ENCODE measurements at regions not wholly inside any gene's neighbourhood (a gene's known extent, or its start where the extent isn't known, plus 50 kb on each side); places are given as distances from the start of the nearest gene placed in this dataset.
"Not testable (repeated sequence)": the region's sequence is repeated elsewhere in the genome, so short reads cannot be mapped to it uniquely, and the experiment has no call there.

DNA sequence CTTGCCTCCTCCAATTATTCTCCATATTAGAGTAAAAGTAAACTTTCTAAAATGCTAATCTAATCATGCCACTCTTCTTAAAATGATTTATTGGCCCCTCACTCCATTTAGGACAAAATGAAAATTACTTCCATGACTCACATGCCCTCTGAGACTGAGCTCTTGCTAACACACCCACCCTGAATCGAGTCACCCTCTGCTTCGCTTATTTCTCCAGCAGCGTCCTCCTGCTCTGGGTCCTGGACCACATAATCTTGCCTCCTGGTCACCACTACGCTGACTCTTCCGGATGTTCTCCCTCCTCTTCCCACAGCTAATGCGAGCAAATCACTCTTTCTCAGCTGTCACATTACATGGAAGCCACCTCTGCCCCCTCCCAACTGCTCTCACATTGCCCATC is 384.0 kb upstream of the FZD8 start:
- DNase-seq = no peak

DNA sequence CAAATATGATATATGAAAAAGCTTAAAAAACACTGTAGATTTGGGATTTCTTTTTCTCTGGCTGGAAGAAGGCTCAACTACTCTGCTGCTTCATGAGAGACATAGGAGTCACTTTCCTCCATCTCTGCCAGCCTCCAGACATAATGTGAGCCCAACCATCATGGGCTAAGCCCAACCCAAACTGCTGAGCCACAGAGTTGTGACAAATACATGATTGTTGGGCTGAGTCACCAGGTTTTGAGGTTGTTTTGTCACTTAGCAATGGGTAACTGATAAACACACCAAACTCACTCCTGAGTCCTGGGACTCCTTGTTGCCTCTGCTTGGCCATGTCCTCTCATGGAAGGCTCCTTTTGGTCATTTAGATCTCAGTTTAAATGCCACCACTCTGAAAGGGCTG is 381.8 kb upstream of the FZD8 start:
- no peak for DNase-seq

DNA sequence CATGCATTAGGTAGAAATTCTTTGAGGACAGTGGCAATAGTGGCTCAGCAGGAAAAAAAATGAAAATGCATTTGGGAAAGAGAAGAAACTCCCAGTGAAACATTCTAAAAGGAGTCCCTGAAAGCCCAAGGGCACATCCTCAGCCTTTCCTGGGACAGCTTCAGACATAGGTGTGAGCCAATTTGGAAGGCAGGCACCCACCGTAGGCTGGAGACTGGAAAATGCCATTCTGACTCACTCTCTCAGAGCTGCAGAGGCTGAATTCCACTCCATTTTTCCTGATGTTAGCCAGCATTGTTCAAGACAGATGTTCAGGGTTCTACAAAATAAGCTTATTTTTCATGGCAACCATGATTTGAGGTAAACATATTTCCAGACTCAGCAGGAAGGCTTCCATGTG is 379.0 kb upstream of the FZD8 start:
- DNase-seq = no peak

DNA sequence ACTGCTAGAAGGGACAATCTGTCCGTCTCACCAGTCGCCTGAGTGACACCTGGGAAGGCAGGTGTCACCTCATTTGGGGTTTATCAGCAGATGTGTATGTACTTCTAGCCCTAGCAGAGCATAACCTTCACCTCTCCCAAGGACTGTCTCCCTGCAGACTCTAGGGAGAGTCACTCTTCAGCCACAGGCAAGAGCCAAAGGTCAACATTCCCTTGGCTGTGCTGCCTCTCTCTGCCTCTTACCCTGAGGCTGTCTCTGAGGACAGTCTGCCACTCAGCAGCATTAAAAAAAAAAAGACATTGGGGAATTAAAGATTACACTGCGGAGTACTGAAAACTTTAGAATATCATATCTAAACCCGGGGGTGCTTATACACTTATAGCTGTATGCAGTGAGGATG is 377.7 kb upstream of the FZD8 start:
- no peak for DNase-seq

DNA sequence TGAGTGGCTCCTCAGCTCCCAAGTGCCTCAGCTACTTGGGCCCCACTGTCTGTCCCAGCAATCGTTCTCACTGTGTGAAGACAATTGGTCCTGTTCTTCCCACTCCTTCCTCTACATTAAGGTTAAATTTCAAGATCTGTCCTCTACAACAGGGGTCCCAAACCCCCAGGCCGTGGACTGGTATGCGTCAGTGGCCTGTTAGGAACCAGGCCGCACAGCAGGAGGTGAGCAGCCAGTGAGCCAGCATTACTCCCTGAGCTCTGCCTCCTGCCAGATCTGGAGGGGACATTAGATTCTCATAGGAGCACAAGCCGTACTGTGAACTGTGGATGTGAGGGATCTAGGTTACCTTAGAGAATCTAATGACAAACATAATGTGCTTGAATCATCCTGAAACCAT is 376.9 kb upstream of the FZD8 start:
- no peak for DNase-seq

DNA sequence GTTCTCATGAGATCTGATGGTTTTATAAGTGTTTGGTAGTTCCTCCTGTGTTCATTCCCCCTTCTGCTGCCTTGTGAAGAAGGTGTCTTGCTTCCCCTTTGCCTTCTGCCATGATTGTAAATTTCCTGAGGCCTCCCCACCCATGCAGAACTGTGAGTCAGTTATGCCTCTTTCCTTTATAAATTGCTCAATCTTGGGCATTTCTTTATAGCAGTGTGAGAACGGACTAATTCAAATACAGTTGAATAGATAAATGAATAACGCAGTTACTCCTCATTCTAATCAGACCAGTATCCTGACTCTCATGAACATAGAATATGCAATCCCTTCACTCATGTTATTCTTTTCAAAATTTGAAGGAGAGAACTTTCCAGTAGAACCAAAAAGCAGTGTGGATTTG is 375.0 kb upstream of the FZD8 start:
- no peak for DNase-seq

DNA sequence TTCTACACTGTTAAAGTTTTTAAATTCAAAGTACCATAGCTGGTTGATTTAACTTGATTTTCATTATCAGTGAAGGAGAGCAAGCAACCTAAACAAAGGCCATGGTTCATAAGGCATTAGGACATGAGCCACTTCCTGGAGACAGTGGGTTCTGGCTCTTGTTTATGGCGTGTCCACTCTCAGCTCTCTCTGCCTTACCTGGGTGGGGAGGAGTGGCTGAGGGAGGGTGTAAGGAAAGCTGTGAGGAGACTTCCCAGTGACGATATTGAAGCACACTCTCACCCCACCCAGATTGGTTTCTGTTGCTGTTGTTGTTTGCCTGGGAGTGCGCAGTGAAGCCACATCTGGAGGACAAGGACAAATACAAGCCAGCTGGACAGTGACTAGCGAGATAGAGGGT is 365.3 kb upstream of the FZD8 start:
- no peak for DNase-seq

DNA sequence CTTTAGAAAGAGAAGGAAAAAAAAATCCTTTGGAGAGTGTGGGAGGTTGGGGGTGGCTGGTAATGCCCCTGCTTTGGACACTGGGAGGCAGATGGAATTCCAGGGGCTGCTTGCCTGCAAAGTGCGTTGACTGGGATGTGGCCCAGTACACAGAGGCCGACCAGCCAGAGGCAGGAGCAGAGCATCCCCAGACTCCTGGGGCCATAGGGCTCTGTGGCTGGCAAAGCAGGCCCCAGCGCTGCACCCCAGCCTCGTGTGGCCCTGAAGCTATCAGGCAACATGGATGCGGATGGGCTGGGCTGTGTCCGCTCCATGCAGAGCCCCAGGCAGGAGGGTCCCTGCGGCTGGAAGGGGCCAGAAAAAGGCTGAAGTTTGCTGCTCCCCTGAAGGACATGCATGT is 361.6 kb upstream of the FZD8 start:
- DNase-seq = no peak

DNA sequence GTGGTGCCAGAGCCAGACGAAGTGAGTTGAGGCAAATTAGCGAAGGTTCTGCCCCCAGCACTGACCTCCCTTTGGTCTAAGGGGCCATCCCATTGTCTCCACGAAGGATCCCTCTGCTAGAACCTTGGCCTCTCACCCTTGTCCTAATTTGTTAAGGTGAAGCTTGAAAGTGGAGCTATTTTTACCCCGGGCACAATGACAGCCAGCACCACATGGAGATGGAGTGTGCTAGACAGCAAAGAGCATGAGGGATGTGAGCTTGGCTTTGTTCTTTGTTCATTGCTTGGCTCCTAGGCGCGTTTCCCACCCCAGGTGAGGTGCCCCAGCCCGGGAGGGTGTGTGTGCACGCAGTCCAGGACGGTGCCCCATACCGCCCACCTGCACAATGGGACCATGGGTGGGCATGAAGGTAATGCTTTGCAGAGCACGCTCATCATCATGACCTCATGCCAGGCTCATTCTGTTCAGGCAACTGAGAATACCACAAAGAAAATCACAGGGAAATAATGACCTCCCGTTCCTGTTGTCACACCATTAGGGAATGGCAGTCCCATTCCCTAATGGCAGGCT is 361.0 kb upstream of the FZD8 start:
- no peak for DNase-seq

DNA sequence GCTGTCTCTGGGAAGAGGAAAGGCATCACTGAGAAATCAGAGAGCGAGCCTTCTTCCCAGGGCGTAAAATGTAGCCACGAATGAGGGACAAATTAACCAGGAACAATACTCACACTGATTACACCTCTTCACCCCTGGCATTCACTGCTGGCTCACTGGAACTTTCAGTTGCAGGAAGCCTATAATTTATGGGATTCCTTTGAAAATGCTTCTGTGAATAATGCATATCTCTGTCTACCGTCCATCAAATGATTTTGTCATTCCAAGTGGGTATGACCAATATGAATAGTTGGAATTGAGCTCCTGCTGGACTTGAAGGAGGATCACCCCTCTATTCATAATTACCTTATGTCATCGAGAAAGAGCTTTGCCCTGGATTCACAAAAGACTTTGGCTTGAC is 360.3 kb upstream of the FZD8 start:
- DNase-seq = no peak

DNA sequence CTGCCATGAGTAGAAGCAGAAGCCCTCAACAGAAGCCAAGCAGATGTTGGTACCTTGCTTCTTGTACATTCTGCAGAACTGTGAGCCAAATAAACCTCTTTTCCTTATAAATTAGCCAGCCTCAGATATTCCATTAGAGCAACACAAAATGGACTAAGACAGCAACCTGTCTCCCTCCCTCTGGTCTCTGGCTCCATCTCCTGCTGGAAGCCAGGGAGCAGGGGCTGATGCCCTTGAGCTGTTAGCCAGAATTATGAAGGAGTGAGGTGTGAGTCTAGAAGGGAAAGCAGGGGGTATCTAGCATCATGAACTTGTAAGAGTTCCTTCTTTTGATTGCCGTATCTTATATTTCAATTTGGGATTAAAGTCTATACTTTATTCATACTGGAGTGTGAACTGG is 358.7 kb upstream of the FZD8 start:
- DNase-seq = not testable (repeated sequence)

DNA sequence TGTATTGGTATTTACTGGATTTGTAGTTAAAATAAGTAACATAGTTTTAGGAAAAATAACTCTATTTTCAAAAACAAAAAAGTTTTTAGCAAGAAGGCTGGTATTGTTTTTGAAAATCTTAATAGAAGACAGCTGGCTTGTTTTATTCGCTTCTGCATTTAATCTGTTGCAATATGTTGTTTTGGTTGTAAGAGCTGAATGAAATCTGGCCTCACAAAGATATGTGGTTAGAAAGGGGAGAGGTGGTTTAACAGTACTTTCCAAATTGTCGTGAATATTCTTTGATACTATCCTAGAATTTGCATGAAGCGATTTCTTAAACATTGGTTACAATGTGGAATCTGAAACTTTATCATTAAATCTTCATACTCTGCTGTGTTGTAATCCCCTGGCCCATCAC is 355.9 kb upstream of the FZD8 start:
- DNase-seq = no peak

DNA sequence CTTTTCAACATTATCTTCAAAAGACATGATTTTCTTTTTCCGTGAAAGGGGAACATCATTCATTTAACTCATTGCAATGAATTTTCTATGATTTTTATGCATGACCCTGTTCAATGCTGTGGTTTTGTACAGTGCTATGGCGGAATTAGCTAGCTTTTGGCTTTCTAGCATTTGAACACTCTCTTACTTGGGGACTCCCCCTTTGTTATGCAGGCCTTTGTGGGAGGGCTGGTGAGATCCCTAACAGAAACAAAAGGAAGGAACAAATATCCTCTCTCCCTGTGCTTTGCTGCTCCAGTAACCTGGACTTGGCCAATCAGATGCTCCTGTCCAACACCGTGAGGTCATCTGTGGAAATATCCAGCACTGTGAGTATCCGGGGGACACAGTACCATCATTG is 353.4 kb upstream of the FZD8 start:
- DNase-seq = no peak

DNA sequence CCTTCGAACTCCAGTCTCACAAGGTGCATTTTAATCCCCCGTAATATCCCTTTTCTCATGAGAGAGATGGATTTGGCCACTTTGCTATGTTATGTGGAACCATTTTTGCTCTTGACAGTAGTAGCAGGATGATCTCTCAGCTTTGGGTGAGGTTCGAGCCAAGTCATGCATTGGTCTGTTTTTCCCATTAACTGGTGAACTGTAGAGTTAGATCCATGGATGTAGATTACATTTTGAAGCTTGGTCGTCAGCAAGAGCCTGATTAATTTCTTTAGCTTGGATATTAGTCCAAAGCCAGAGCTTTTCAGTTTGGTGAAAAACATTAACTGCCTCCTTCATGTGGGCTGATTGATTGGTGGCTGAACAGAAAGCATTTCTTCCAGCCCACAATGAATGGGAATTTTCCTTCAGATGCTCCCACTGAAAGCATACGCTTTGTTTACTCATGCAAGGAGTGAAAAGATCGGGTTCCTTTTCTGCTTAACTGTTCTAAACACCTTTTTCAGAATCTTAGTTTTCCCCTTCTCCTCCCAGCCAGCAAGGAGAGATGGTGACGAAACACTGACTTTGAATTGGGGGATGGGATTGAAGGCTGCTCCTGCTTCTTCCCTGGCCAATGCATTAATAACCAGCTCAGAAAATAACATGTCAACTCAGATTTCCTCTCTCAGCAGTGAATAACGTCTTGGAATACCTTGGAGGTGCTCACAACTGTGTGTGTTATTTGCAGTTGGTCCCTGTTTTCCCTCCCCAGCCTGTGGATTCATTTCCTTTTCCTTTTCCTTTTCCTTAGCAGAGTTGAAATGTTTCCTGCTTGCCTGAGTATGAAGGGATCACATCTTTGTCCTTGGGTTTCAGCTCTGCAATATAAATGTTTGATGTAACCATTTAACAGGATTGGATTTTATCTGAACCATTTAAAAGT is 351.8 kb upstream of the FZD8 start:
- DNase-seq = no peak

DNA sequence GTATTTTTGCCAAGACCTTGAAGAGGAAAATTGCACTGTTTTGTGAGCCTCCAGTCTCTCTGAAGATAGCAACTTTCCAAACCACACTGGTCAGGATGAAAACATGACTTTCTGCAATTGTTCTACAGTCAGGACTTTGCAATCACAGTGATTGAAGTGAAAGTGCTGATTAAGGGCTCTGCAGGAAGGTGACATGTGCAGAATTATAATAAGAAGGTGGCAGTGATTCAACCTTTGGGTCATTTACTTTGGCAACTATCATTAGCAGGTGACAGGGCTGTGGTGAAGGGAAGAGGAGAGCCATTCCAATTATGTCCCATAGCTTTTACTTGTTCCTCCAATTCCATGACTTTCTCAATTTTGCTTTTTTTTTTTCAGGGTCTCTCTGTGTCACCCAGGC is 350.0 kb upstream of the FZD8 start:
- no peak for DNase-seq

DNA sequence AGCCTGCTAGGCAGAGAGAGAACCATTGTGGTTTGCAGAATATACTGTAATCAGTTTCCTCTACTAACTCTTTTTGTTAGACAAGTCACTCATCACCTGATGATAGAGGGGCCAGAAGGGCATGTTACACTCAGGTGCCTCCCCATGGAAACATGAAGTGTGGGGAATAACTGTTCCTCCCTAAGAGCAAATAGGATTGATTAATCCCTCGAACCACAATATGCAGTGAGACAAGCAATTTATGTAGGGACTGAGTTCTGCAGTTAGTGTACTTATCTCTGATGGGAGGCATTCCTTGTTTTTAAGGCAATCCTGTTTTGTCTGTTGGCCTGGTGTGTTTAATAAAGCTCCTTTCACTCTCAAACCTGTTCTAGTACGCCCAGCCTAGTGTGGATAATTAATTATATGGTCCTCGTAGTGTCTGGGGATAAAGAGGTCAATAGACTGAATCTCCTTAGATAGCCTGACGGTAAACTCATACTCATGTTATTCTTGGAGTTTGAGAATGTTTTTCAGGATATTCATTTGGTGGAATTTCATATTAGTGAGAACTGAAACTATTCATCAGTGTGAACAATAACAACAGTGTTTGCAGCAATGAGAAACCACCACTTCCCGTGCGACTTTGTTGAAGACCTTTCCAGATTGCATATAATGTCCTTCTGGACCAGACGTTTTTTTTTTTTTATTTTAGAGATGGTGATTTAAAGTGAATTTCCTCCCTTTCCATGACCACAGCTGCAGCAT is 344.8 kb upstream of the FZD8 start:
- DNase-seq = no peak

DNA sequence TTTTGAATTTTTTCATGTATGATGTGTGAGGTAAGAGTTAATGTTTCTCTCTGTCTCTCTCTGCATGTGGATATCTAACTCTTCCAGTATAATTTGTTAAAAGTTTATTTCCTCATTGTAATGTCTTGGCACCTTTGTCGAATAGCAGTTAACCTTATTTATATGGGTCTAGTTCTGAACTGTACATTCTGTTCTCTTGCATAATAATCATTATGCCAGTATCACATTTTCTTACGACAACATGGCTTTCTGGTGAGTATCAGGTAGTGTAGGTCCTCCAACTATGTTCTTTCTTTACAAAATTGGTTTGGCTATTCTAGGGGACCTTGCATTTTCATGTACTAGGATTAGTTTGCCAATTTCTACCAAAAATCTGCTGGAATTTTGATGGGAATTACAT is 337.0 kb upstream of the FZD8 start:
- no peak for DNase-seq

DNA sequence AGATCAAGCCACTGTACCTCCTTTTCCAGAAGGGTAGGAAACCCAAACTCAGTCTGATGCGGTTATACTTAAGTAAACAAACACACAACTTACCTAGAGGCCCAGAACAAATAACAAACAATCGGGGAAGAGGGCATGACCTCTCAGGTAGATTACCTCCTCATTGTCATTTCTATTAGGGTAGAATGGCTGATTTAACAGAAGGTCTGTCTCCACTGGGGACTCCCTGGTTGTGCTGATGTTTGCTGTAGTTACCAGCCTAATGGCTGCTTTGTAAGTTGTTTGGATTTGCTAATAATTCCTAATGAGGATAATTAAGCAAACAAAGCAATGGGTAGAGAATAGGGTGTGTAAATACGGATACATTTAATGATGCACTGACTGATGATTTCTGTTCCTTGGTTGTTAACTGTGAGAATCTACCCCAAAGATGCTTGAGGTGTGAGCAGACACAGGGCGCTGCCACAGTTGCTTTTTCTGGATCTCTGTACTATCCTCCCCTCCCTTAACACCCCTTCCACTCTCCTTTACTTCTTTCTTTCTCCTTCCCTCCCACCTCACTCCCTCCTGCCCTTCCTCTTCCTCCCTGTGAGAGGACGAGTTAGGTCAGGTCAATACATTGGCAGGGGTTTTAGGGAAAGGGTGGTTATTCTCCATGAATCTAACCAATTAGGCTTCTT is 332.0 kb upstream of the FZD8 start:
- not testable (repeated sequence) for DNase-seq

DNA sequence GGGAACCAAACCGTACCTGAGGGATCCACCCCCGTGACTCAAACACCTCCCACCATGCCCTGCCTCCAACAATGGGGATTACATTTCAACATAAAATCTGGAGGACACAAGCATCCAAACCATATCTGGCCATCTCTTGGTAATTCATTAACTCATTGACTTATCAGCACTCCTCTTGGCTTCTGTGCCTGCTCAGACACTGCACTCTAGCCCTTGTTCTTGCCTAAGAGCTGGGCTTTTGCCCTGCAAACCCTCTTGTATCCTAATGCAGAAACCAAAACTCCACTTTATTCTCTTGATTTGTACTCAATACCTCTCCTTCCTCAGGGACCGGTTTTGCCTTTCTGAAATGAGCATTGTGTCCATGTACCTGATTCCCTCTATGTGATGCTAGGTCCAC is 330.2 kb upstream of the FZD8 start:
- no peak for DNase-seq

DNA sequence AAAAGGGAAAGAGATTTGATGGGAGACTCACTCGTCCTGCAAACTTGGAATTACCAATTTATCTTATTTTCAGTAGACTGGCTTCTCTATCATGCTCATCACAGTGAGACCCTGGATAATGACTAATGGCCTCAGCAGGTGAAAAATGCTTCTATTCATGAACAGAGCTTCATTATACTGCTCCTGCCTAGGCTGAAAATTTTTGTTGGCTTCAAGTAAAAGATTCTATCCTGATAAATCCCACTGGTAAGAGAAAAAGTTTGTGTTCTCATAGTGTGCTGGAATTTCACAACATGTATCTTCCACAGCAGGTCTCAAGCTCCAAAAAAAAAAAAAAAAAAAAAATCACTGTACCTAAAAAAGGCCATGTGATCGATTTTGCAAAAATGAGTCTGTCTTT is 329.3 kb upstream of the FZD8 start:
- DNase-seq = no peak

DNA sequence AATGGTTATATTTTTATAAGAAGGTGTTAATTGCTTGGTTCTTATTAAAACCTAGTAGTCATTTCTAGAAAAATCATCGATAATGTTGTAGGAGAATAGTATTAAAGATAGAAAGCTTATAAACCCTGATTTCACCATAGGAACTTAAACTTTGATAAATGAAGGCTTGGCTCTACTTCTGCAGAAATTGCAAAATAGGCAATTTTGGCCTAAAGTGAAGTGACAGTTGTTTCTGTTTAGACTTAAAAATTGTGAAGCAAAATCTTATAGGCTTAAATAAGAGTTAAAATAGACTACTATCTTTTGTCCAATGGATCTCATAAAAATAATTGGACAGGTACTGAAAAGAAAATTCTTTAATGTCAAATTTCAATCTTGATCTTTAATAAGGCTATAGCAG is 321.6 kb upstream of the FZD8 start:
- no peak for DNase-seq

DNA sequence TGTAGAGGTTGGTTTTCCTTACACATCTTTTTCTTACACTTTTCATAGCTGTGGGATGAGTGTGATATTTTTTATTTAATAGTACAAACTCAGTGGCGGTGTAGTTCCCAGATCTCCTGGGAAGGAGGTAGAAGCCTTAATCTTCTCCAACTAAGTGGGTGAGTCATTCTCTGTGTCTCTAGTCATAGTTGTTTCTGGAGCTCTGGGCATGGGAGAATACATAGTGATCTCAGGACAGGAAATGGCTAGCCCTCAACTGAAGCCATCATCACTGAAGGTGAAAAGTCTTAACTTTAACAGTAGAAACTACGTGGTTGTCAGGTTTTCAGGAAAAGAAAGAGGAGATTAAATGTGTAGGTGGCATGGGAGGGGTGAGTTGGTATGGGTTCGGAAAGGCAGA is 319.4 kb upstream of the FZD8 start:
- no peak for DNase-seq

DNA sequence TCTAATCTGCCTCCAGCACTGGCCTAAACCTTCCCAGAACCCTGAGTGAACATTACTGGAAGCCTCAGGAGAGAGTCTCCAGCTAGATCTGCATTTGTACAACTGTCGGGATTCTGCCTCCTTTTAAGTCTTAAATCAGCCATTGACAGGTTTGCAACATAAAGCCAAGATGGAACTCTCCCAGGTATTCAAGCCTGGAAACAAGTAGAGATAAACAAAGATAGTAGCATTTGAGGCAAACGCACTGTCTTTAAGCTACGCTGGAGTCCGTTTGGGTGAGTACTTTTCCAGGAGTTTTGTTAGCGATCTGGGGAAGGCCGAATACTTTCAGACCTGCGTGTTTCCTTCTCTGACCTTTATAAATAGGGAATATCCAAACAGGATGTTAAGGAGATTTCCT is 317.2 kb upstream of the FZD8 start:
- DNase-seq = no peak

DNA sequence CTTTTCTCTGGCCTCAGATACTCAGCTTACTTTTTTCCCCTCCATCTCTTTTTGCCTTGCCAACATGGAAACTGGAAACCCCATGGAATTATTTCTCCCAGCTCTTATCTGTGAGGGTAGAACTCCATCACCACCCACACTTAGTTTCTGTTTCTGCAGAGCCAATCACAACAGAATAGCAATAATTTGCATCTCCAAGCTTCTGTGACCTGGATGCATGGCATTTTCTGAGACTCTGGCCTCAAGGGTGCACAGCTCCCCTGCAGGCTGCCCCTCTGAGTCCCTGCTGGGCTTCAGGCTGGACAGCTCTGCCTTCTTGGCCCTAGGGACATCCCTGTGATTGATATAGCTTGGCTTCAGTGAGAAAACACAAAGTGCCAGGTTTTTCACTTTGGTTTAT is 316.5 kb upstream of the FZD8 start:
- not testable (repeated sequence) for DNase-seq

All from activated CD4-positive, alpha-beta T cell treated with anti-CD3 and anti-CD28 coated beads, Interleukin-2, amount 50 U/mL, for 1 hour (primary cell).